GM12892 (cell line): ENCODE measurements at regions not wholly inside any gene's neighbourhood (a gene's known extent, or its start where the extent isn't known, plus 50 kb on each side); places are given as distances from the start of the nearest gene placed in this dataset.

Experiments
- POLR2A ChIP-seq: IDR thresholded peaks from 2 replicates; pipeline ENCODE4 v1.6.1; 2011; ENCODE audit warnings: low read depth, low read length, control low read depth
- POLR2AphosphoS5 ChIP-seq: IDR thresholded peaks from 2 replicates; pipeline ENCODE4 v1.6.1; 2011; ENCODE audit warnings: low read depth, low read length, control low read depth
- TAF1 ChIP-seq: IDR thresholded peaks from 2 replicates; pipeline ENCODE4 v1.6.1; 2011; ENCODE audit warnings: low read depth, mild to moderate bottlenecking, control low read depth, low read length, borderline replicate concordance

DNA sequence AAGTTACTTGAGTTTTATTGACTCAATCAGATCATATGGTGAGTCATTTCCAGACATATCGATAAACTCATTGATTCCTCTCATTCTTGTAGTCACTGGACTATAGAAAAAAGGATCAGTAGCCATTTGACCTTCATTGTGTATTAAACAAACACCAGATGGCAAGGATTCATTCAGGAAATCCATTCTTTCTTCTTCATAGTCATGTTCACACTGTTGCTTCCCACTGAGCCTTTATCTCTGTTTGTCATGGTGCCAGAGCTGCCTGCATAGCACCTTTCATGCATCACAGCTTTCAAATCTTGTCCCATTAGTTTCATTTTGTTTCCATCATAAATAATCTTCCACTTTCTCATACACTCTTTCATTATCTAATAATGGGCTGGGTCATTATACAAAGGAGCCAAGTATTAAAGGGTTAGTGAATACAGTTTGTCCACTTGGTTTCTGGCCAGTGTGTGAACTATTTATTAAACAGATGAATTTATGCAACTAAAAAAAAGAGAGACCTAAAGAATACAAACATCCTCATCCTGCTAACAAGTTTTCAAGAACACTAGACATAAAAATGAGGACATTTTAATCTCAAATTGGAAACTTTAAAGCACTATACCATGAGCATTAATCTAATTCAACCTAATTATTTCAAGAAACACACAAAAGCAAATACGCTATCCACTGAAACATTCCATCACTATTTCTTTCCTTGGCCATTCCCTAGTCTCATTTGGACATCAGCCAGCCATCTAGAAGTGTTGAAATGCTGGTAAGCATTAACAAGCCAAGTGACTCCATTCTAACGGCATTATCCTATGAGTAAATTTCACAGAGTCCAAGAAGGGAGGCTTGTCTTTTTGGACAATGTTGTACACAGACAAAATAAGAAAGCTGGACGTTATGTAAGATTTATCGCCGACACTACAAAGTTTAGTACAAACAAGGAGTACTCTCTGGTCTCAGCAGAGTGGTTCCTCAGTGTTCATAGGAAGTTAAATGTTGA, 476.5 kb downstream of the FOXG1 start:
- TF ChIP-seq POLR2A (no peak), POLR2AphosphoS5 (no peak), TAF1 (no peak)
